GM12873 (cell line): ENCODE measurements at regions not wholly inside any gene's neighbourhood (a gene's known extent, or its start where the extent isn't known, plus 50 kb on each side); places are given as distances from the start of the nearest gene placed in this dataset.

Source experiments
- TF ChIP-seq, protein P1 (sequence below): IDR thresholded peaks from 2 replicates; pipeline ENCODE4 v1.5.1; 2012; ENCODE audit warnings: low read depth, mild to moderate bottlenecking, moderate library complexity, low read length, control low read depth; ENCODE audit not compliant: insufficient read depth; ENCODE audit errors: missing control alignments

DNA sequence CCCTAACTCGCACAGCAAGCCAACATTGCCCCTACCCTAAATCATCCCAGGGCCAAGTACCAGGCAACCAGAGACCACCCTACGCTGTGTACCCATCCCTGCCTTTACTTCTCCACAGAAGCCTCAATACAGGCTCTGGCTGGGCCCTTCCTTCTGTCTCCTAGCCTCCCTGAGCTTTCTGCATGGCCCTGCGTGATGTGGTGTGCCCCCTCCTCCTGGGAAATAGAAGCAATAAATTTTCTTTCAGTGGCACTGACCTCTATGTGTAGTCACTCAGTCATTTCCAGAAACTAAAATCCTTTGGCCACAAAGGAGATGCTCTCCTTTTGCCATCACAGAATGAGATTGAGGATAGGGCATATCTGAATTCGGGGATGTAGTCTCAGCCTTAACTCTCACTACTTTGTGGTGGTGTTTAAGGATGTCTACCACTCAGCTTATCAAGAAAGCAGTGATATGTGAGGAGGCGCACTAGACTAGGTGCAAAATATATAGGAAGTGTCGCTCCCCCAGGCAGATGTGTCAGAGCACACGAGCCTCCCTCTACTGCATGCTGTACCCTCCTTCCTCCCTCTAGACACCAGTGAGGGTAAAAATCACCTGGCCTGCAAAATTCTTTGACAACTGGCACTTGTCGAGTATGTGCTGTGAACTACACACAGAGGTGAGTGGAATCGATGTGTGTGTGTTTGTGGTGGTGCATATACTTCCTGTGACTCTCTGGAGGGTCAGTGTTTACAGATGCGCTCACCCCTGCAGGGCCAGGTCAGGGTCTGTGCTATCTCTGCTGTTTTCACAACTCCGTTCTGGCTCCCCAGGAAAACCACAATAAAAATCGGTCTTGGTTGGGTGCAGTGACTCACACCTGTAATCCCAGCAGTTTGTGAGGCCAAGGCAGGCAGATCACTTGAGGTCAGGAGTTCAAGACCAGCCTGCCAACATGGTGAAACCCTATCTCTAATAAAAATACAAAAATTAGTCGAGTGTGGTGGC is 825.9 kb upstream of the IGFBP3 start:
- TF ChIP-seq, protein P1, sequence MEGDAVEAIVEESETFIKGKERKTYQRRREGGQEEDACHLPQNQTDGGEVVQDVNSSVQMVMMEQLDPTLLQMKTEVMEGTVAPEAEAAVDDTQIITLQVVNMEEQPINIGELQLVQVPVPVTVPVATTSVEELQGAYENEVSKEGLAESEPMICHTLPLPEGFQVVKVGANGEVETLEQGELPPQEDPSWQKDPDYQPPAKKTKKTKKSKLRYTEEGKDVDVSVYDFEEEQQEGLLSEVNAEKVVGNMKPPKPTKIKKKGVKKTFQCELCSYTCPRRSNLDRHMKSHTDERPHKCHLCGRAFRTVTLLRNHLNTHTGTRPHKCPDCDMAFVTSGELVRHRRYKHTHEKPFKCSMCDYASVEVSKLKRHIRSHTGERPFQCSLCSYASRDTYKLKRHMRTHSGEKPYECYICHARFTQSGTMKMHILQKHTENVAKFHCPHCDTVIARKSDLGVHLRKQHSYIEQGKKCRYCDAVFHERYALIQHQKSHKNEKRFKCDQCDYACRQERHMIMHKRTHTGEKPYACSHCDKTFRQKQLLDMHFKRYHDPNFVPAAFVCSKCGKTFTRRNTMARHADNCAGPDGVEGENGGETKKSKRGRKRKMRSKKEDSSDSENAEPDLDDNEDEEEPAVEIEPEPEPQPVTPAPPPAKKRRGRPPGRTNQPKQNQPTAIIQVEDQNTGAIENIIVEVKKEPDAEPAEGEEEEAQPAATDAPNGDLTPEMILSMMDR = no peak

DNA sequence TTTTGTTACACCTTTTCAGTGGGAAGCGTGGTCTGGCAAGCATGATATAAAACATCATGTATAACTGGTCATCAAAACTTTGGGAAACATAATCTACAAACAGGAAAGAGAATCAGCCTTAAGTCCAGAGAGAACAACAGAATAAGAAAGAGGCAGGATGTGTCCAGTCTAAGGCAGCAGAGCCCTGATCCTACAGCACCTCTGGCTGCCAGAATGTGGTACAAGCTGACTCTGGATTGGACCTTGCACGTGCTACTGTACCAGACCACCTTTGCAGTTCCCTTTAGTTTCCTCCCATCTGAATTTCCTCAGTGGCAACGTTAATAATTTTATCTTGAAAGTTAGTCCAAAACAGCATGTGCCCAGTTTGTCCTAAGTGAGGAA is 824.6 kb upstream of the IGFBP3 start:
- TF ChIP-seq, protein P1 = no peak

DNA sequence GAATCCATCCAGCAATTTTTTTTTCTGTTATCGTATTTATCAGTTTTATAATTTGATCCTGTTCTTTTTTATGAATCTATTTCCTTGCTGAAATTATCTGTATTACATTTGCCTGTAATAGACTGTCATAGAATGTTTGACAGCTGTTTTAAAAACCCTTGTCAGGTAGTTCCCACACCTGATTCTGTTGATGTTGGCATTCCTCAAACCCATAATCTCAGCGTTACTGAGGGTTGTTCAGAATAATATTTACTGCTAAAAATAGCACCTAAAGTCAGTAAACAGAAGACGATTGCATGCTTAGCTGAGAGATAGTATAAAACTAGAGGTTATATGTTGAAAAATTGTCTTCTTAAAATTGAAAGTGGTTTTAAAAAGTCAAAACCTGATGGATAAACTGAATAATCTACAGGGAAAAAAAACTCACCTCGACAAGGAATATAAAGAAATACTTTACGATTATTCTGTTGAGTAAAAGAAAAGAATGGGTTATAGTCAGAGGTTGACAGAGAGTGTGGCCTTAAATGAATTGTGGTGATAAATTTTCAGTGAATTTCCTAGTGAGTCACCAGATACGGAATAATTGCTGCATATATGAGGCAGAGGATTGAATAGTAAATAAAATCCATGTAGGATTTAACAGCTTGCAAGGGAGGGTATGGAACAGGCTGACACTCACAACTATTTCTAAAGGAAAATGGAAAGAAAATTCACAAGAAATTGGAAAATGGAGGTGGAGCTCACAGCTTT is 824.1 kb upstream of the IGFBP3 start:
- TF ChIP-seq, protein P1 = no peak

DNA sequence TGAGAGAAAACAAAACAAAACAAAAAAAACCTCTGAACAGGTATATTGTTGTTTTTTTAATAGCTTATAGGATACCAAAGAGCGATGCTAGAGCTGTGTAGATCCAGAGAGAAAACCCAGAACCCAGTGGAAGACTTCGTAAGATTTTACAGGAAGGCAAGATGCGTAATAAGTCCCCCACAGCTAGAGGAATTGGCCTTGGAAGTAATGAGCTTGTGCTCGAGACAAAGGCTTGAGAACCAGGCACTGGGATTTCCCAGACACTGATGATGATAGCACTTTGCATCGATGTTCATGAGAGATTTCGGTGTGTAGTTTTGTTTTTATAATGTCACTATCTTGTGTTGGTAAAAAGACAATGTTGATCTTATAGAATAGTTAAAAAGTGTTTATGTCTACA is 821.5 kb upstream of the IGFBP3 start:
- TF ChIP-seq, protein P1 = no peak

DNA sequence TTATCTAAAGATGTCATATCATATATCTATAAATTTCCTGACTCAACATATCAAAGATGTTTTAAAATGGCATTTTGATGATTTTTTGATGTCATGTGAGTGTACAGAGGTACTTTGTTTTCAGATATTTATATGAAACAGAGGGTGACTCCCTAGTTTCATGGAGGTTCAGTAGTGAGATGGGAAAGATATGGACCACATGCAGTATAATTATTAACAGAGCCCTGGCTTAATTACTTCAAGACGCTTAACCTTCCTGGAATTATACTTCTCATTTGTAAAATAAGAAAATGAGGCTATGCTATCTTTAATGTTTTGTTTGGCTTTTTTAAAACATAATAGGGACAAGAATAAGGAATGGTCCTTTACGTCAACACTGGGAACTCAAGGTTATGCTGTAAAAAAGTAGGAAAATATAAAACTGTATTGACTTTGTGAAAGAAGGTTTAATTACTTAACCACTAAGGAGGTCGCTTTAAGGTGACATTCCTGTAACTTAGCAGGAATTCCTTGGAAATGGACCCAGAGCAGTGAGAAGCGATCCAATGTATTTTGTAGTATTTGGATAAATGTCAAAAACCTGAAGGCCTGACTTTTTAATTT is 821.0 kb upstream of the IGFBP3 start:
- TF ChIP-seq, protein P1 = no peak

DNA sequence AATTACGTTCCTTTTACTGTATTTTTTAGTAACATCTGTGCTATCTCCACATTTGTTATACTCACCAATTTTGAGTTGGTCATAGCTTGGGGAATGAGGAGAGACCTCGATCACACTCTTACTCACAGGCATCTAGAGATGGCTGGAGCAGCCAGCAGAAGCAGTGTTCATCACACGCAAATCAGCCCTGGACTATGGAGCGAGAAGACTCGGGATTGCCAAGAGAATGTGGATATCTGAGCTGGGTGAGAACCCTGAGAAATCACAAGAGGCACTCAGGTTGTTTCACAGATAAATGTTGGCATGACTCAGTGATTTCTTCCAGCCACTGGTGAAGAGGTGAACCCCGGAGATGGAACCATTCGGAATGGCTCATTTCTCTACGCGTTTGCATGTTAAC is 820.1 kb upstream of the IGFBP3 start:
- TF ChIP-seq, protein P1 = no peak
